Colon (tissue), 2 donors: ENCODE measurements at regions not wholly inside any gene's neighbourhood (a gene's known extent, or its start where the extent isn't known, plus 50 kb on each side); places are given as distances from the start of the nearest gene placed in this dataset.

Source experiments
- FAIRE-seq: peaks from 2 replicates; lab custom pipeline; 2012; peaks lifted over from hg19 to GRCh38; lab: Jason Lieb, UNC
- donor health status: control.
- donor health status: control.

GRCh38 chr2:103276869-103277268 is 515.0 kb downstream of the TMEM182 start:
- no peak for FAIRE-seq

- no peak for FAIRE-seq
Measured at GRCh38 chr2:103284750-103285149, 522.9 kb downstream of the TMEM182 start.

GRCh38 chr2:103285354-103285753 is 523.5 kb downstream of the TMEM182 start:
- FAIRE-seq: no peak

GRCh38 chr2:103287746-103288145 is 525.9 kb downstream of the TMEM182 start:
- no peak for FAIRE-seq

- FAIRE-seq: no peak
Measured at GRCh38 chr2:103288696-103289095, 526.9 kb downstream of the TMEM182 start.

- FAIRE-seq: no peak
Measured at GRCh38 chr2:103289105-103289725, 527.4 kb downstream of the TMEM182 start.

GRCh38 chr2:103292573-103292972 is 530.7 kb downstream of the TMEM182 start:
- no peak for FAIRE-seq

- FAIRE-seq: no peak
Measured at GRCh38 chr2:103293067-103293741, 531.4 kb downstream of the TMEM182 start.

GRCh38 chr2:103293742-103294077 is 531.9 kb downstream of the TMEM182 start:
- no peak for FAIRE-seq

GRCh38 chr2:103294420-103294819 is 532.6 kb downstream of the TMEM182 start:
- no peak for FAIRE-seq

GRCh38 chr2:103295591-103295990 is 533.8 kb downstream of the TMEM182 start:
- no peak for FAIRE-seq

GRCh38 chr2:103324671-103325070 is 562.8 kb downstream of the TMEM182 start:
- no peak for FAIRE-seq

GRCh38 chr2:103327386-103327785 is 565.6 kb downstream of the TMEM182 start:
- no peak for FAIRE-seq

- no peak for FAIRE-seq
Measured at GRCh38 chr2:103327966-103328365, 566.1 kb downstream of the TMEM182 start.

GRCh38 chr2:103335403-103335802 is 573.6 kb downstream of the TMEM182 start:
- FAIRE-seq: no peak

- FAIRE-seq: no peak
Measured at GRCh38 chr2:103338819-103339218, 577.0 kb downstream of the TMEM182 start.

- FAIRE-seq: no peak
Measured at GRCh38 chr2:103346780-103347179, 584.9 kb downstream of the TMEM182 start.

- no peak for FAIRE-seq
Measured at GRCh38 chr2:103353774-103354173, 591.9 kb downstream of the TMEM182 start.

GRCh38 chr2:103355287-103355686 is 593.5 kb downstream of the TMEM182 start:
- no peak for FAIRE-seq

- FAIRE-seq: no peak
Measured at GRCh38 chr2:103361712-103362111, 599.9 kb downstream of the TMEM182 start.

- FAIRE-seq: no peak
Measured at GRCh38 chr2:103363639-103364038, 601.8 kb downstream of the TMEM182 start.

GRCh38 chr2:103364177-103364576 is 602.3 kb downstream of the TMEM182 start:
- no peak for FAIRE-seq

- no peak for FAIRE-seq
Measured at GRCh38 chr2:103365071-103365470, 603.2 kb downstream of the TMEM182 start.

GRCh38 chr2:103367877-103368276 is 606.0 kb downstream of the TMEM182 start:
- no peak for FAIRE-seq
